ENCODE measurements at regions not wholly inside any gene's neighbourhood (a gene's known extent, or its start where the extent isn't known, plus 50 kb on each side); places are given as distances from the start of the nearest gene placed in this dataset.

- H3K9me3 ChIP-seq (ENCODE audit: control insufficient read depth, insufficient read depth, low read length): no peaks in the 10 kb centered on the region
- H3K4me3 ChIP-seq (ENCODE audit: low read depth, low read length): no peak overlapping the region
- no peaks in the 10 kb centered on the region for H3K27me3 ChIP-seq (ENCODE audit: control insufficient read depth, insufficient read depth, low read length)
- no peak for DNase-seq (ENCODE audit: low read depth, low spot score)
- TF ChIP-seq CTCF (IDR thresholded peaks at IDR 0.05; ENCODE audit: low read depth, low read length): no peak
- CTCF ChIA-PET: interaction anchor here (0.6 kb wide), 1 partner anchor 12 kb away, joined by 3 read pairs; no protein-coding TSS in a partner anchor
- POLR2A ChIA-PET: no interaction called here
- no peak overlapping the region for H3K27ac ChIP-seq (ENCODE audit: low read depth, low read length)
Observed at GRCh38 chr5:51544031-51544785, 161.0 kb downstream of the ISL1 start.

- no peak for DNase-seq (ENCODE audit: low read depth, low spot score)
- H3K27me3 ChIP-seq (ENCODE audit: control insufficient read depth, insufficient read depth, low read length): no peaks in the 10 kb centered on the region
- H3K9me3 ChIP-seq (ENCODE audit: control insufficient read depth, insufficient read depth, low read length): no peaks in the 10 kb centered on the region; the same call in 1 of the 2 replicates
- POLR2A ChIA-PET: no interaction called here
- no peak for TF ChIP-seq CTCF (IDR thresholded peaks at IDR 0.05; ENCODE audit: low read depth, low read length)
- CTCF ChIA-PET: no interaction called here
- H3K4me3 ChIP-seq (ENCODE audit: low read depth, low read length): no peak overlapping the region
- H3K27ac ChIP-seq (ENCODE audit: low read depth, low read length): no peak overlapping the region
Observed at GRCh38 chr5:51556833-51557232, 173.6 kb downstream of the ISL1 start.

- no peaks in the 10 kb centered on the region for H3K27me3 ChIP-seq (ENCODE audit: control insufficient read depth, insufficient read depth, low read length)
- H3K4me3 ChIP-seq (ENCODE audit: low read depth, low read length): no peak overlapping the region
- no peak overlapping the region for H3K27ac ChIP-seq (ENCODE audit: low read depth, low read length)
- no peak for TF ChIP-seq CTCF (IDR thresholded peaks at IDR 0.05; ENCODE audit: low read depth, low read length)
- no peaks in the 10 kb centered on the region for H3K9me3 ChIP-seq (ENCODE audit: control insufficient read depth, insufficient read depth, low read length)
- CTCF ChIA-PET: no interaction called here
- no peak for DNase-seq (ENCODE audit: low read depth, low spot score)
- POLR2A ChIA-PET: no interaction called here
Observed at GRCh38 chr5:51558682-51559081, 175.4 kb downstream of the ISL1 start.

GRCh38 chr5:51559339-51559738, 176.1 kb downstream of the ISL1 start:
- H3K9me3 ChIP-seq (ENCODE audit: control insufficient read depth, insufficient read depth, low read length): no peaks in the 10 kb centered on the region
- H3K4me3 ChIP-seq (ENCODE audit: low read depth, low read length): no peak overlapping the region
- CTCF ChIA-PET: no interaction called here
- POLR2A ChIA-PET: no interaction called here
- TF ChIP-seq CTCF (IDR thresholded peaks at IDR 0.05; ENCODE audit: low read depth, low read length): no peak
- no peak for DNase-seq (ENCODE audit: low read depth, low spot score)
- no peaks in the 10 kb centered on the region for H3K27me3 ChIP-seq (ENCODE audit: control insufficient read depth, insufficient read depth, low read length)
- no peak overlapping the region for H3K27ac ChIP-seq (ENCODE audit: low read depth, low read length)

- ChIA-PET POLR2A (no interaction called here), CTCF (no interaction called here)
- no peaks in the 10 kb centered on the region for H3K9me3 ChIP-seq (ENCODE audit: control insufficient read depth, insufficient read depth, low read length)
- DNase-seq (ENCODE audit: low read depth, low spot score): no peak
- no peak for TF ChIP-seq CTCF (IDR thresholded peaks at IDR 0.05; ENCODE audit: low read depth, low read length)
- no peak overlapping the region for H3K27ac ChIP-seq (ENCODE audit: low read depth, low read length)
- no peak overlapping the region for H3K4me3 ChIP-seq (ENCODE audit: low read depth, low read length)
- no peaks in the 10 kb centered on the region for H3K27me3 ChIP-seq (ENCODE audit: control insufficient read depth, insufficient read depth, low read length)
Observed at GRCh38 chr5:51559921-51560658, 176.8 kb downstream of the ISL1 start.
